ENCODE measurements at regions not wholly inside any gene's neighbourhood (a gene's known extent, or its start where the extent isn't known, plus 50 kb on each side); places are given as distances from the start of the nearest gene placed in this dataset.

DNA sequence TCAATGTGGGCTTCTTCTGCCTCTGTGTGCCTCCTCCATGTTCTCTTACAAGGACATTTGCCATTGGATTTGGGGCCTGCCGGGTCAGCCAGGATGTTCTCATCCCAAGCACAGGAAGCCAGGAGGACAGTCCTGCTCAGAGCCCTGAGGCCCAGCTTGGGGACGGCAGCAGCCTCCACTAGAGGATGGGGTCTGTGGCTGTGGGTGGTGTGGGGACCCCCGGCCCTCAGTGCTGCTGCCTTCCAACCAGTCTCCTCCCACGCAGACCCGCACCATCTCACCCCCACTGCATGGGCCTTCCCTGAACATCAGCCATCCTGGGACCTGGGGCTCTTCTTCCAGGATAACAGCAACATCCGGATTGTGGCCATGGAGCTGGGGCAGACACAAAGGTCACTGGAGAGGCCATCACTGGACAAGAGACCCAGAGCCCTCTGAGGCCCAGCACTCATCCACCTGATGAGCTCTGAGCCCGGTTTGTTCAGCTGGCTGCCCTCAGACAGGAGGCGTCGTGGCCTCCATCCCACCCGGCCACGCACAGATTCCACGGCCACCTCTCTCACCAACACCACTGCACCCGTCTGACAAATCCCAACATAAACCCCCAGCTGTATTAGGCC, 56.5 kb upstream of the C14orf180 start:
- TF ChIP-seq, protein P1, sequence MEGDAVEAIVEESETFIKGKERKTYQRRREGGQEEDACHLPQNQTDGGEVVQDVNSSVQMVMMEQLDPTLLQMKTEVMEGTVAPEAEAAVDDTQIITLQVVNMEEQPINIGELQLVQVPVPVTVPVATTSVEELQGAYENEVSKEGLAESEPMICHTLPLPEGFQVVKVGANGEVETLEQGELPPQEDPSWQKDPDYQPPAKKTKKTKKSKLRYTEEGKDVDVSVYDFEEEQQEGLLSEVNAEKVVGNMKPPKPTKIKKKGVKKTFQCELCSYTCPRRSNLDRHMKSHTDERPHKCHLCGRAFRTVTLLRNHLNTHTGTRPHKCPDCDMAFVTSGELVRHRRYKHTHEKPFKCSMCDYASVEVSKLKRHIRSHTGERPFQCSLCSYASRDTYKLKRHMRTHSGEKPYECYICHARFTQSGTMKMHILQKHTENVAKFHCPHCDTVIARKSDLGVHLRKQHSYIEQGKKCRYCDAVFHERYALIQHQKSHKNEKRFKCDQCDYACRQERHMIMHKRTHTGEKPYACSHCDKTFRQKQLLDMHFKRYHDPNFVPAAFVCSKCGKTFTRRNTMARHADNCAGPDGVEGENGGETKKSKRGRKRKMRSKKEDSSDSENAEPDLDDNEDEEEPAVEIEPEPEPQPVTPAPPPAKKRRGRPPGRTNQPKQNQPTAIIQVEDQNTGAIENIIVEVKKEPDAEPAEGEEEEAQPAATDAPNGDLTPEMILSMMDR (IDR thresholded peaks at IDR 0.05): no peak
- 94% methylated on average over 12 of the region's 13 CpGs for WGBS (ENCODE audit: insufficient coverage)

GRCh38 chr14:104523546-104523935, 56.0 kb upstream of the C14orf180 start:
- Mint-ChIP-seq H3K36me3 (no peaks in the 10 kb centered on the region), H3K27ac (no peak overlapping the region), H3K27me3 (ENCODE audit: low read depth in 2 of 2) (no peaks in the 10 kb centered on the region), H3K4me1 (no peaks in the 10 kb centered on the region), H3K9me3 (peaks cover 10% of the 10 kb centered on the region in 2 donors), H3K4me3 (no peak overlapping the region)
- Histone ChIP-seq H3K27me3 (ENCODE audit: control insufficient read depth, insufficient read depth, low read length) (no peaks in the 10 kb centered on the region), H3K27ac (ENCODE audit: low read length) (no peak overlapping the region), H3K36me3 (ENCODE audit: control insufficient read depth, insufficient read depth, low read length) (no peaks in the 10 kb centered on the region), H3K4me3 (ENCODE audit: low read length) (no peak overlapping the region), H3K4me1 (ENCODE audit: control insufficient read depth, insufficient read depth, low read length) (no peaks in the 10 kb centered on the region), H3K9me3 (ENCODE audit: control insufficient read depth, insufficient read depth, low read length) (peaks cover 1% of the 10 kb centered on the region)
- intact Hi-C loops (cut with micrococcal nuclease): no loop called here
- TF ChIP-seq, protein P1 (IDR thresholded peaks at IDR 0.05): no peak
- no peak for DNase-seq
- no peak for ATAC-seq
- WGBS (ENCODE audit: insufficient coverage): 79% methylated on average over 7 of the region's 7 CpGs

More for the DNA sequence above, 56.5 kb upstream of the C14orf180 start:
- ATAC-seq: no peak
- Histone ChIP-seq H3K36me3 (ENCODE audit: control insufficient read depth, insufficient read depth, low read length) (no peaks in the 10 kb centered on the region), H3K27me3 (ENCODE audit: control insufficient read depth, insufficient read depth, low read length) (no peaks in the 10 kb centered on the region), H3K4me3 (ENCODE audit: low read length) (no peak overlapping the region), H3K4me1 (ENCODE audit: control insufficient read depth, insufficient read depth, low read length) (no peaks in the 10 kb centered on the region), H3K9me3 (ENCODE audit: control insufficient read depth, insufficient read depth, low read length) (no peaks in the 10 kb centered on the region), H3K27ac (ENCODE audit: low read length) (no peak overlapping the region)
- intact Hi-C loops (cut with micrococcal nuclease): no loop called here
- Mint-ChIP-seq H3K4me1 (no peaks in the 10 kb centered on the region), H3K9me3 (peaks cover 10% of the 10 kb centered on the region in 2 donors), H3K4me3 (no peak overlapping the region), H3K27ac (no peak overlapping the region), H3K27me3 (ENCODE audit: low read depth in 2 of 2) (peaks cover 0 to under 1% of the 10 kb centered on the region in 2 donors), H3K36me3 (no peaks in the 10 kb centered on the region)
- DNase-seq: no peak

DNA sequence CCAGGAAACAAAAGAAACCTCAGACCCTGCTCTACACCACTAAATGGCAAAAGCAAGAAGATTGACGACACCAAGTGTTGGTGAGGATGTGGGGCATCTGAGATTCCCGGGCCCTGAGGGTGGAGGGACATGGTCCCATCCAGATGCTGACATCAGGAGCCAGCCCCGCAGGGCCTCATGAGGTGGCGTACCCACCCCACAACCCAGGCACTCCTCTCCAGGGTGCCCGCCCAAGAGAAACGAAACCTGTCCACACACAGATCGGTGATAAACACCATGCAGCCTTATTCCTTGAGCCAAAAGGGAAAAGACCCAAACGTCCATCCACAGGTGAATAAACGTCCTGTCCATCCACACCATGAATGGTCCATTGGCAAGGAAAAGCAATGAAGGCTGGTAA, 54.8 kb upstream of the C14orf180 start:
- H3K27me3 Mint-ChIP-seq (ENCODE audit: low read depth in 2 of 2): no peaks in the 10 kb centered on the region
- TF ChIP-seq, protein P1 (IDR thresholded peaks at IDR 0.05): no peak
- intact Hi-C loops (cut with micrococcal nuclease): no loop called here
- H3K4me1 Mint-ChIP-seq: no peaks in the 10 kb centered on the region
- Histone ChIP-seq H3K4me1 (ENCODE audit: control insufficient read depth, insufficient read depth, low read length) (no peaks in the 10 kb centered on the region), H3K36me3 (ENCODE audit: control insufficient read depth, insufficient read depth, low read length) (no peaks in the 10 kb centered on the region), H3K27me3 (ENCODE audit: control insufficient read depth, insufficient read depth, low read length) (no peaks in the 10 kb centered on the region), H3K27ac (ENCODE audit: low read length) (no peak overlapping the region), H3K9me3 (ENCODE audit: control insufficient read depth, insufficient read depth, low read length) (peaks cover 3% of the 10 kb centered on the region), H3K4me3 (ENCODE audit: low read length) (no peak overlapping the region)
- no peak overlapping the region for H3K4me3 Mint-ChIP-seq
- DNase-seq (no peak), ATAC-seq (no peak)
- H3K9me3 Mint-ChIP-seq: peaks cover 10% of the 10 kb centered on the region in 2 donors
- 85% methylated on average over 8 of the region's 9 CpGs for WGBS (ENCODE audit: insufficient coverage)
- H3K36me3 Mint-ChIP-seq: no peaks in the 10 kb centered on the region
- no peak overlapping the region for H3K27ac Mint-ChIP-seq
